ENCODE measurements at regions not wholly inside any gene's neighbourhood (a gene's known extent, or its start where the extent isn't known, plus 50 kb on each side); places are given as distances from the start of the nearest gene placed in this dataset.

- no peak overlapping the region for H3K27ac ChIP-seq
- TF ChIP-seq, protein P1, sequence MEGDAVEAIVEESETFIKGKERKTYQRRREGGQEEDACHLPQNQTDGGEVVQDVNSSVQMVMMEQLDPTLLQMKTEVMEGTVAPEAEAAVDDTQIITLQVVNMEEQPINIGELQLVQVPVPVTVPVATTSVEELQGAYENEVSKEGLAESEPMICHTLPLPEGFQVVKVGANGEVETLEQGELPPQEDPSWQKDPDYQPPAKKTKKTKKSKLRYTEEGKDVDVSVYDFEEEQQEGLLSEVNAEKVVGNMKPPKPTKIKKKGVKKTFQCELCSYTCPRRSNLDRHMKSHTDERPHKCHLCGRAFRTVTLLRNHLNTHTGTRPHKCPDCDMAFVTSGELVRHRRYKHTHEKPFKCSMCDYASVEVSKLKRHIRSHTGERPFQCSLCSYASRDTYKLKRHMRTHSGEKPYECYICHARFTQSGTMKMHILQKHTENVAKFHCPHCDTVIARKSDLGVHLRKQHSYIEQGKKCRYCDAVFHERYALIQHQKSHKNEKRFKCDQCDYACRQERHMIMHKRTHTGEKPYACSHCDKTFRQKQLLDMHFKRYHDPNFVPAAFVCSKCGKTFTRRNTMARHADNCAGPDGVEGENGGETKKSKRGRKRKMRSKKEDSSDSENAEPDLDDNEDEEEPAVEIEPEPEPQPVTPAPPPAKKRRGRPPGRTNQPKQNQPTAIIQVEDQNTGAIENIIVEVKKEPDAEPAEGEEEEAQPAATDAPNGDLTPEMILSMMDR (conservative IDR thresholded peaks at IDR 0.05; ENCODE audit: low read depth) = 0 out of 2 replicates have a peak, but pooled peaks have one; percentile 10
- no peak for DNase-seq (ENCODE audit: low spot score)
- ChIA-PET POLR2A (ENCODE audit: low non-redundant PET) (no interaction called here), CTCF (no interaction called here)
Observed at GRCh38 chr6:156175971-156176421, 601.2 kb upstream of the ARID1B start.

GRCh38 chr6:156175433-156175832 is 601.7 kb upstream of the ARID1B start:
- no peak overlapping the region for H3K27ac ChIP-seq
- no peak for DNase-seq (ENCODE audit: low spot score)
- CTCF ChIA-PET = interaction anchor here (0.6 kb wide), 1 partner anchor 394 kb away, joined by 3 read pairs; no protein-coding TSS in a partner anchor
- TF ChIP-seq, protein P1 (conservative IDR thresholded peaks at IDR 0.05; ENCODE audit: low read depth) = no peak
- POLR2A ChIA-PET (ENCODE audit: low non-redundant PET) = no interaction called here

DNA sequence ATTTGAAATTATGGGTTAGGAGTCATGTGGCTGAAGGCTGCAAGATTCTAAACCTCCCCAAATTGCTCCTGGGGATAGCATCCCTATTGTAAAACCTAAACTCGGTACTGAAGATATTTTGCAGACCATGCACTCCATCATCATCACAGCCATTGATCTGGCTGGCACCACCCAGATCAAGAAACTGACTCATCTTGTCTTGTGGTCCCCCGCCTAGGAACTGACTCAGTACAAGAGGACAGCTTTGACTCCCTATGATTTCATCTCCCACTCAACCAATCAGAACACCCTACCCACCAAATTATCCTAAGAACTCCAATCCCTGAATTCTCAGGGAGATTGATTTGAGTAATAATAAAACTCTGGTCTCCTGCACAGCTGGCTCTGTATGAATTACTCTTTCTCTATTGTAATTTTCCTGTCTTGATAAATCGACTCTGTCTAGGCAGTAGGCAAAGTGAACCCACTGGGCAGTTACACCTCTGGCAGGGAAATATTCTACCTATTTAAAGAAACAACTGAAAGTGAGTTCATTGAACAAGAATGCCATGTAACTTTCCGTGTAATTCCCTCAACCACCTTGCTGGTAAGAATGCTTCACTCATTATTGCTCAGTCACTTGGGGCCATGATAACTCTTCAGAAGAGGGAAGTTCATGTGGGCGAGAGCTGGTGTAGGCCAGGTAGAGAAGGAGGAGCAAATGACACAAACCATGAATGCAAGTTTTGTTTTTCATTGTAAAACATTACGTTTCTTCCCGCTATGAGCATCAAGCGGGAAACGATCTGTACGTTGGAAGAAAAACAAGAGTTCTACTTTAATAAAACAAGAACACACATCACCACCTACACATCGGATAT is 602.9 kb upstream of the ARID1B start:
- TF ChIP-seq, protein P1 (conservative IDR thresholded peaks at IDR 0.05; ENCODE audit: low read depth) = no peak
- no peak for DNase-seq (ENCODE audit: low spot score)
- CTCF ChIA-PET = no interaction called here
- H3K27ac ChIP-seq = no peak overlapping the region
- POLR2A ChIA-PET (ENCODE audit: low non-redundant PET) = no interaction called here

DNA sequence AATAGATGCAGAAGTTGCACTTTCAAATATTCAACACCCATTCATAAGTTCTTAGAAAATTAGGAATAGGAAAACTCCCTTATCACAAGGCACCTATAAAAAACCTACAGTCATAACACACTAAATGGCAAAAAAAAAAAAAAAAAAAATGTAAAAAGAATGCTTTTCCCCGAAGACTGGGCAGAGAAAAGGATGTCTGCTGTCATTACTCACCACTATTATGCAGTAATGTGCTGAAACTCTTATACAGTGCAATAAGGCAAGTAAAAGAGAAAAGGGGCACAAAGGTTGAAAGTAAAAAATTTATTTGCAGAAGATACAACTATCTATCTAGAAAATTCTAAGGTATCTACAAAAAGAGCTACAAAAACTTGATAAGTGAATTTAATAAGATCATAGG is 607.8 kb upstream of the ARID1B start:
- DNase-seq (ENCODE audit: low spot score) = no peak
- TF ChIP-seq, protein P1 (conservative IDR thresholded peaks at IDR 0.05; ENCODE audit: low read depth) = no peak
- POLR2A ChIA-PET (ENCODE audit: low non-redundant PET) = no interaction called here
- CTCF ChIA-PET = no interaction called here
- no peak overlapping the region for H3K27ac ChIP-seq

DNA sequence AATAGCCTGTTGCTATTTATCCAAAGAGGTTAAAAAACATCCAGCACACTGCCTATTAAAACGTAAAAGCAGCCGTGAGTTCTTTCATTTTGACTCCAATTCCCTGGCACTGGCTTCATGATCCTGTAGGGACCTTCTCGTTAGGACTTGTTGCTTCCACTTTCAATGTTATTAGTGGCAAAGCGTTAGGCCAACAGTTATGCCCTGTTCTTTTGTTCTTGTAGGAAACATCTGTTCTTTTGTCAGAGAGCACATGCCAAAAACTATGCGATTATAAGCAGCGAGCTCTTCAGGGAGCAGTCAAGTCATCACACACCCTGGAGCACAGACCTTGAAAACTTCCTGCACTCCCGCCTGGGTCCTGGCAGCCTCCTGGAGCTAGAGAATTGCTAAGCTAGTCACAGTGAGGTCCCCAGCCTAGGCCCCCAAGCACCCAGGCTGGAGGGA is 609.5 kb upstream of the ARID1B start:
- CTCF ChIA-PET = no interaction called here
- POLR2A ChIA-PET (ENCODE audit: low non-redundant PET) = no interaction called here
- TF ChIP-seq, protein P1 (conservative IDR thresholded peaks at IDR 0.05; ENCODE audit: low read depth) = no peak
- no peak for DNase-seq (ENCODE audit: low spot score)
- peak overlapping the region; percentile 59 for H3K27ac ChIP-seq

- H3K27ac ChIP-seq = no peak overlapping the region
- TF ChIP-seq, protein P1 (conservative IDR thresholded peaks at IDR 0.05; ENCODE audit: low read depth) = no peak
- ChIA-PET CTCF (no interaction called here), POLR2A (ENCODE audit: low non-redundant PET) (no interaction called here)
- no peak for DNase-seq (ENCODE audit: low spot score)
Observed at GRCh38 chr6:156167016-156167624, 610.1 kb upstream of the ARID1B start.

Measured in RWPE1 (cell line).